CD1c-positive myeloid dendritic cell (primary cell): ENCODE measurements at regions not wholly inside any gene's neighbourhood (a gene's known extent, or its start where the extent isn't known, plus 50 kb on each side); places are given as distances from the start of the nearest gene placed in this dataset.
"Not testable (repeated sequence)": the region's sequence is repeated elsewhere in the genome, so short reads cannot be mapped to it uniquely, and the experiment has no call there.

Source experiments
- DNase-seq: peaks from one replicate; pipeline ENCODE4 v3.0.0-alpha.2; 2016; ENCODE audit errors: extremely low spot score

DNA sequence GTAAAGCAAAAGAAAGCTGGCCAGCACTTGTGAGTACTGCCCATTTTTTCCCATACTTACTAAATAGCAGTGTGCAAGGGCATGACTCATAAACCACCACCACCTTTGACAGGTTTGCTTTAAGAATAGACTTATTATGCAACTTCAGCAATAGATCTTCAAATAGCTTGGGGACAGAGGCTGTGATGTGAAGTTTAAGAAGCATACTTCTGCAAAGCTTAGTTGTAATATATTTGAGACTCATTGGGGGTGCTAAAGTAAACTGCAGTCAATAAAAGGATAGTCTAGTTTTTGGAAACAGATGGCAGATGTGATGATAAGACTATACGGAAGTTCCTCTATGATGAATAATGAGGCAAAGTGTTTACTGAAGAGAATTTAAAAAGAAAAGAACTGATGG, 210.0 kb downstream of the PLA2G4A start:
- DNase-seq, result no peak

DNA sequence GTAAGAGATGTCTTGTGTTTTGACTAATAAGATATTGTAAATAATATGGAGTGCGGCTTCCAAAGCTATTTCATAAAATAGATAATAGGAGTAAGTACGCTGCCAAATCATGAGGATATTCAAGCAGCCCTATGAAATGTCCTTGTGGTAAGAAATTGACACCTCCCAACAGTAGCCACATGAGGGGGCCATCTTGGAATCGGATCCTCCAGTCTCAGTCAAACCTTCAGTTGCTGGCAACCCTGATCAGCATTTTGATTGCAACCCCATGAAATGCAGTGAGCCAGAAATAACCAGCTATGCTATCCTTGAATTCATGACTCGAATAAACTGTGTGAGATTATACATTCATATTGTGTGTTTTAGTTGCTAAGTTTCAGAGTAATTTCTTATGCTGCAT, 212.4 kb downstream of the PLA2G4A start:
- no peak for DNase-seq

DNA sequence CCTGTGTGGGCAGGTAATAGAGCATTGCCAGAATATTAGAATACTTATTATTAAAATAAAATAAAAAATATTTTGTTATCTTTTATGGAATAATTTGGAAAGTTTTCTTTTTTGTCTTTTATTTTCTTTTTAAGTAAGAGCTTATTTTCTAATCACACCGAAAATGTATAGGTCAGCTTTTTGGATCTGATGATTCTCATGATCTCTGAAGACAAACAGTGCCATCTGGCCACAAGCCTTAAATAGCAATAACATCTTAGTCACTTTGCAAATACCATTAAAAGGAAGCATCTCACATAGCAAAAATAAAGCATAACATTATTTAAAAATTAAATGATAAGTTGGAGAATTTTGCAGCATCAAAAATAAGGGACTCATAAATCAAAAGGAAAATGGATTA, 213.8 kb downstream of the PLA2G4A start:
- DNase-seq, result no peak

DNA sequence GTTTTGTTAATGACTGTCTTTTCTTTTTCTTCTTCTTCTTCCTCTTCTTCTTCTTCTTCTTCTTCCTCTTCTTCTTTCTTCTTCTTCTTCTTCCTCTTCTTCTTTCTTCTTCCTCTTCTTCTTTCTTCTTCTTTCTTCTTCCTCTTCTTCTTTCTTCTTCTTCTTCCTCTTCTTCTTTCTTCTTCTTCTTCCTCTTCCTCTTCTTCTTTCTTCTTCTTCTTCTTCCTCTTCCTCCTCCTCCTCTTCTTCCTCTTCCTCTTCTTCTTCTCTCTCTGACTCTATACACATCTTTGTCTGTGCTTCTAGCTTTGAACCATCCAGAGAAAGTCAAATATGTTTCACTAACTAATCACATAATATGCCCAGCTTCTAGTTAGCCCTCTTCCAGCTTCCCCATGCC, 214.7 kb downstream of the PLA2G4A start:
- DNase-seq, result not testable (repeated sequence)

DNA sequence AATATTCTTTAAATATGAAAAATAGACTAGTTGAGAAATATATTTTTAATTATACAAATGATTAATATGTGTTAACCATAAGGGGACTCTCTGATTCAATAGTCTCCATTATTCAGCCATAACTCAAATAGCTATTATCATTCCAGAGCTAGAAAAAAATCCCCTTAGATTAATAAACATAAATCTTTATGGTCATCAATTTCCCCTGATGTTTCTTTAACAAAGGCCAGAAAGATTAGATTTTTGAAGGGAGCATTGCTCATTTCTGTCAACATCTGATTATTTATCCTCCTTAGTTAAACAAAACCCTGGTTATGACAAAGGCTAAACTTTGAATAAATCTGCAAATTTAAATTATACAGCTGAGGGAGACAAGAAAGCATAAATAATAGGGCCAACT, 215.7 kb downstream of the PLA2G4A start:
- DNase-seq, result no peak

DNA sequence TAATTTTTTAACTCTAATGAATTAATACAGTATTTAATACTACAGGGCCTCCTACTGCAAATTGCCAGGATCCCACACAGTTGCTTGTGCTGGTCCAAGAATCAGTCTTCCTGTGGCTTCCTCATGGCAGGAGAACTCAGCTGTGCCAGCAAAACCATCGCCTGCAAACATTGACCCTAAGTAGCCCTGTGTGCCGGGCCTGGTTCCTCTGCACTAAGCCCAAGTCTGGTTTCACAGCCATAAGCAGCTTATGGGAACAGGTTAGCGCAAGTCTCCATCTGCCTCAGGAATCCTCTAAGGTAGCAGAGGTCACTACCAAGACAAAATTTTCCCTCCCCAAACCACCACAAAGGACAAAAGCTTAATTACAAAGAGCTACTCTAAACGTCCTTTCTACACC, 216.6 kb downstream of the PLA2G4A start:
- DNase-seq, result no peak

DNA sequence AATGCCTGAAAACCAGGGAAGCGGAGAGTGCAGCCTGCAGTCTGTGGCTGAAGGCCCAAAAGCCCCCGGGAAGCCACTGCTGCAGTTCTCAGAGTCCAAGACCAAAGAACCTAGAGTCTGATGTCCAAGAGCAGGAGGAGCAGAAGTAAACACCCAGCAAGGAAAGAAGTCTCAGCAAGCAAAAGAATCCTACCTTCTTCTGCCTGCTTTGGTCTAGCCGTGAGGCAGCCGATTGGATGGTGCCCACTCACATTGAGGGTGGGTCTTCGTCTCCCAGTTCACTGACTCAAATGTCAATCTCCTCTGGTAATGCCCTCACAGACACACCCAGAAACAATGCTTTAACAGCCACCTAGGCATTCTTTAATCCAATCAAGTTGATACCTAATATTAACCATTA, 217.5 kb downstream of the PLA2G4A start:
- no peak for DNase-seq

DNA sequence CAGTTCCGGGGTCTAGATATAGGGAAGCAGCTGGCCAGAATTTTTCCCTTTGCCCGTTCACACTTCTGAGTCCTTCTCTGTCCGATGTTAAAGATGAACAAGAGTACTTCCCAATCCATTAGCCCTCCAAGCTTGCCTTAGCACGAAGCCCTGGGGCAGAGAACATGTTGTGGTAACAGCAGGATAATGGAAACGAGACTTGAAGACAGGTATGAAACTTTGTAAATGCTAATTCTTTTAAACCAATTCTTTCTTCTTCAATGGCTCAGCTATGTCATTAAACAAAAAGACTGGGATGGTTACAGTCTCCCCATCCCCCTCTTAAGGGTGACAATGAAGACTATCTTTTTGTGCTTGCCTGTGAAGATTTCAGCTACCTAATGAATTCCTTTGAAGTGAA, 218.5 kb downstream of the PLA2G4A start:
- DNase-seq, result no peak

DNA sequence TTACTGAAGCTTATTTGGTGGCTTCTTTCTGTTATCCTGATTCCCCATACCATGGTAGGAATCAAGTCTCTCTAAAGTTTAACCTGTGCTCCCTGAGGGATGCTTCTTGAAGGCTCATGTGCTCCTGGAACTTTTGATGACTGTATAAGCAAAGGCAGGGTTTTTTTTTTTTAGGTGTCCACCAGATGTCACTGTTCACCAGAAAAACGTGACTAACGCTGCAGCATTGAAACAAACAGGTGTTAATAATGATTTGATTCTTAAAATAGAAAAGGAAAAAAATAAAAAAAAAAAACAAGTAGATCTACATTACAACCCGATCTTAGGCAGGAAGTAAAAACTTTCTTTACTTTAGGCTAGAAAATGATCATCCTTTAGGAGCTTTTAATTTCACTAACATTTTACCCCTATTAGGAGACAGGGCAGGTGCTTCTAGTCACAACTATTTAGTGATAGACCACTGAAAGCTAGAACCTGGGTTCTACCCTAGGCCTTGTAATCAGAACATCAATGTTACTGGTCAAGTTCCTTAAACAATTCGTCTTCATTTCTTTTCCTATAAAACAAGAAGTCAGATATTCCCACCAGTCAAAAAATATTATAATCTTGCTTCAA, 223.0 kb downstream of the PLA2G4A start:
- DNase-seq, result peak; percentile 16

DNA sequence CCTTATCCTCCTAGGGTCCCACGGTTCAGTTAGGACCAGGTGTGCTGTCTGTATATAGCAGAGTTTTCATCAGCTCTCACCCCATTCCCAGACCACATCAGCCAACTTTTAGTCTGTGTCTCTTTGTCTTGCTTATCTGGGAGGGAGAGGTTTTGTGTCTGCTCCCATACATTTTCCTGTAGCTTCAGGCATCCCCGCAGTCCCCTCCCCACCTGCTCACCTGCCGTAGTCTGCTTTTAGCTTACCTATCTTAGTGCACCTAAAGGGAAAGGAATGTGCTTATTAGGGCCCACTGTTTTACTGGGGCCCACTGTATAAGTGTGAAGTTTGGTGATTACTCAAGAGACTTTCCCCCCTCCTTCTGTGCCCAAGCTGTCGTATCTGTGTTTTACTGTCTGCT, 225.1 kb downstream of the PLA2G4A start:
- DNase-seq, result no peak

DNA sequence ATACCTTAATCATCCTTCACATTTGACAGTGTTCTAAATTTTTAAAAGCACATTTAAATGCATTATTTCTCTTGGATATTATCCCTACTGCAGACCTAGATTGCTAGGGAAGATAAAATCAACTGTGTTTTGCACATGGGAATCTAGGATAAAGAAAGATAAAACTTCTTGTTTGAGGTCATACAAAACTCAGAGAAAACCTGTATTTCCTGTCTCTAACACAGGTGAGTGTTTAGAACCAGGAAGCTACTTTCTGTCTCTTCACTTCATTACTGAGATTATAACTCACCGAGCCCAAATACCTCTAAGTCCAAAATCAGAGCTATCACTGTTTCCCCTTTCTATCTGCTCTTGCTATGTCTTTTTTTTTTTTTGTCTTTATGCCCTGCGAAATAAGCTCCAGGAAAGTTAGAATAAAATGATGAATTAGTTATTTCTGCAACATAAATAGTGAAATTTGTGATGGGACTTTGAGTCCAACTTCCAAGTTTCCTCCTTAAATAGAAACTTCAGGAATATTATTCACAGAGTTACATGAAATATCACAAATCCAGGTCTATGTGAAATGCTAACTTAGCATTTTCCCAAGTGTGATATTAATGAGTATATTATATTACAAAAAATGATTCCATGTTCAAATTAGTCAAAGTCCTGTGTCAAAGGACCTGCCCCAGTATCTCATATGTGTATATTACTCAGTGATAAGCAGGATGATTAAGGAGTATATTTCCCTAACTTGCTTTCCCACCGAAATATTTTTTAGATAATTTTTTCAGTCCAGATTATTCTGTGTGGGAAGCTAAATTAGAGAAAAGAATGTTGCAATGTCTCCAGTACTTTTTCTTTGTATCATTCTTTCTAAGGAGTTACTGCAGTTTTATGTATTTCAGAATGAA, 226.4 kb downstream of the PLA2G4A start:
- no peak for DNase-seq

DNA sequence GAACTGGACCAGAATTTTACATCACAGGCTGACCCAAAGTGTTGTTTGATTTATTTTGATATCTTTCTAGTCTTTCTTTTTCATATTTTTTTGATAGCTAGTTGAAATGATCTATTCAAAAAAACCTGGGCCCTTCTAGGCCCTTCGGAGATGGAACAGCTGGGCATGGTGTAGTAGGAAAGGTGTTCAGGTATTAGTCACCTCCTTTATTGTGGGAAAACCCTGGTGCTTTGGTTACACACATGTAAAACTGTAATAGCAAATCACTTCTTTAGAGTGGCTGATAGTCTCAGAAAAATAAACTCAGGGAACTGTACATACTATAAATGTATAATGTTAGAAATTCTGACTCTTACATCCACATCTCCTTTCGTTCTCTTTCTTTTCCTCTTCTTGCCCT, 234.5 kb downstream of the PLA2G4A start:
- DNase-seq, result no peak

DNA sequence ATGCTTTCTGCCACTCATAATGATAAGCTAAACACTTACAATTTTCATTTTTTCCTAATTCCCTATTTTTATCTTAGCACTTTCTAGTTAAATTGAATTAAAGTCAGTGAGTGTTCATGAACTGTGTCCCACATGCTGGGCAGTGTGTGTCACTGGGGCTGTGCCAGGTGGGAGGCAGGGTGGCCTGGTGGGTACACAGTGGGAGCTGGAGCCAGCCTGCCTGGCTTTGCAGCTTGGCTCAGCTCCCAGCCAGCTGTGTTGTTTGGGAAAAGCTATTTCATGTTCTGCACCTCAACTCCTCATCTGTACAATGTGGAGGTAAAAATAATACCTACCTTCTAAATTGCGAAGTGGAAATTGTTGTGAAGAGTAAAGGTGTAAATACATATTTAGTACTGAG, 238.4 kb downstream of the PLA2G4A start:
- no peak for DNase-seq

DNA sequence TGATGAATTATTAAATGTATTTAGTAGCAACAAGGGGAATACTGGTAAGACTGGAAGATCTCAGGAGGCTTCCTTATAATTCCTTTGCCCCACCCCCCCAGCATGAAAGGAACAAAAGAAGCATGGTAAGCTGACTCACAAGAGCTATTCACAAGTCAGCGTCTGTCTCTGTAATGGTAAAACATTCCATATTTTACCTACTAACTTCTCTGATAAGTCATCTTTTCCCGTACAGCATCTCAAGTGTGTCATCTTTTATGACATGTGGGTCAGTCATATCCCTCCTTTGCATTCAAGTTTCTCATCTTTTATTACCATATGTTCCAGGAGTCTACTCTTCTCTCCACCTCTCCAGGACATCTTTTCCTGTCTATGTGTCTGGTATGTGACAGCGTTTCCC, 241.3 kb downstream of the PLA2G4A start:
- DNase-seq, result no peak

DNA sequence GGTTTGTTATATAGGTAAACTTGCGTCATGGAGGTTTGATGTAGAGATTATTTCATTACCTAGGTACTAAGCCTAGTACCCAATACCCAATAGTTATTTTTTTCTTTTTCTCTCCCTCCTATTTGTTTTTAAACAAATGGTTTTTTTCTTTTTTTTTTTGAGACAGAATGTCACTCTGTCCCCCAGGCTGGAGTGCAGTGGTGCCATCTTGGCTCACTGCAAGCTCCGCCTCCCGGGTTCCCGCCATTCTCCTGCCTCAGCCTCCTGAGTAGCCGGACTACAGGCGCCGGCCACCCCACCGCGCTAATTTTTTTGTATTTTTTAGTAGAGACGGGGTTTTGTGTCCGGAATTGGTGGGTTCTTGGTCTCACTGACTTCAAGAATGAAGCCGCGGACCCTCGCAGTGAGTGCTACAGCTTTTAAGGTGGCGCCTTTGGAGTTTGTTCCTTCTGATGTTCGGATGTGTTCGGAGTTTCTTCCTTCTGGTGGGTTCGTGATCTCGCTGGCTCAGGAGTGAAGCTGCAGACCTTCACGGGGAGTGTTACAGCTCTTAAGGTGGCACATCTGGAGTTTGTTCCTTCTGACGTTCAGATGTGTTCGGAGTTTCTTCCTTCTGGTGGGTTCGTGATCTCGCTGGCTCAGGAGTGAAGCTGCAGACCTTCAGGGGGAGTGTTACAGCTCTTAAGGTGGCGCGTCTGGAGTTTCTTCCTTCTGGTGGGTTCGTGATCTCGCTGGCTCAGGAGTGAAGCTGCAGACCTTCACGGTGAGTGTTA, 243.7 kb downstream of the PLA2G4A start:
- DNase-seq, result not testable (repeated sequence)

DNA sequence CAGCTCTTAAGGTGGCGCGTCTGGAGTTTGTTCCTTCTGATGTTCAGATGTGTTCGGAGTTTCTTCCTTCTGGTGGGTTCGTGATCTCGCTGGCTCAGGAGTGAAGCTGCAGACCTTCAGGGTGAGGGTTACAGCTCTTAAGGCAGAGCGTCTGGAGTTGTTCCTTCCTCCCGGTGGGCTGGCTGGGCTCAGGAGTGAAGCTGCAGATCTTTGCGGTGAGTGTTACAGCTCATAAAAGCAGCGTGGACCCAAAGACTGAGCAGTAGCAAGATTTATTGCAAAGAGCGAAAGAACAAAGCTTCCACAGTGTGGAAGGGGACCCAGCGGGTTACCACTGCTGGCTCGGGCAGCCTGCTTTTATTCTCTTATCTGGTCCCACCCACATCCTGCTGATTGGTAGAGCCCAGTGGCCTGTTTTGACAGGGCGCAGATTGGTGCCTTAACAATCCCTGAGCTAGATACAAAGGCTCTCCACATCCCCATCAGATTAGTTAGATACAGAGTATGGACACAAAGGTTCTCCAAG, 244.3 kb downstream of the PLA2G4A start:
- not testable (repeated sequence) for DNase-seq

DNA sequence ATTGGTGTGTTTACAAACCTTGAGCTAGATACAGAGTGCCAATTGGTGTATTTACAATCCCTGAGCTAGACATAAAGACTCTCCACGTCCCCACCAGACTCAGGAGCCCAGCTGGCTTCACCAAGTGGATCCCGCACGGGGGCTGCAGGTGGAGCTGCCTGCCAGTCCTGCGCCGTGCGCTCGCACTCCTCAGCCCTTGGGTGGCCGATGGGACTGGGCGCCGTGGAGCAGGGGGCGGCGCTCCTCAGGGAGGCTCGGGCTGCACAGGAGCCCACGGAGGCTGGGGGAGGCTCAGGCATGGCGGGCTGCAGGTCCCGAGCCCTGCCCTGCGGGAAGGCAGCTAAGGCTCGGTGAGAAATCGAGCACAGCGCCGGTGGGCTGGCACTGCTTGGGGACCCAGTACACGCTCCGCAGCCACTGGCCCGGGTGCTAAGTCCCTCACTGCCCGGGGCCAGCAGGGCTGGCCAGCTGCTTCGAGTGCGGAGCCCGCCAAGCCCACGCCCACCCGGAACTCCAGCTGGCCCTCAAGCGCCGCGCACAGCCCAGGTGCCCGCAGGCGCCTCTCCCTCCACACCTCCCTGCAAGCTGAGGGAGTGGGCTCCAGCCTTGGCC, 245.0 kb downstream of the PLA2G4A start:
- DNase-seq, result not testable (repeated sequence)

DNA sequence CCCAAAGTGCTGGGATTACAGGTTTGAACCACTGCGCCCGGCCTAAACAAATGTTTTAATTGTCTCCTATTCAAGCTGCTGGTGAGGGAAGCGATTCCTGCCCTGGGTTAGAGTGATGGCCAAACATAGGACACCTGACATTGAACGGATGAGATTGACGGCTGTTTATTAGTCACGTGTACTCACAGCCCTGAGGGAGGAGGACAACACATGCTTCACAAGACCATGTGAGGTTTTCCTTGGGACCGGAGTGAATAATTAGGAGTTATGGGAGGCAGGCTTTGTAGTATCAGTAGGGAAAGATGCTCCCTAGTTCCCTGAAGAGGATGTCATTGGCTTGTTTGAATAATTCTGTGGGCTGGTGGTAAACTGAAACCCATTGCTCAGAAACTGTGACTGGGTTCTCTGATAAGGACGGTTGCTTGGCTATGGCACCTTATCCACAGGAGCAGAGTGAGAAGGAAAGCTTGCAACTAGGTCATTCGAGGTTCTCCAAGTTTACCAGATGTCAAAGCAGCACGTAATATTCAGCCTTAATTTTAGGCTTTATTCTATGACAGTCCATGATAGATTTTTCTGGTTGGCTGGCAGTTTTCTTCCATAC, 245.8 kb downstream of the PLA2G4A start:
- DNase-seq, result no peak

DNA sequence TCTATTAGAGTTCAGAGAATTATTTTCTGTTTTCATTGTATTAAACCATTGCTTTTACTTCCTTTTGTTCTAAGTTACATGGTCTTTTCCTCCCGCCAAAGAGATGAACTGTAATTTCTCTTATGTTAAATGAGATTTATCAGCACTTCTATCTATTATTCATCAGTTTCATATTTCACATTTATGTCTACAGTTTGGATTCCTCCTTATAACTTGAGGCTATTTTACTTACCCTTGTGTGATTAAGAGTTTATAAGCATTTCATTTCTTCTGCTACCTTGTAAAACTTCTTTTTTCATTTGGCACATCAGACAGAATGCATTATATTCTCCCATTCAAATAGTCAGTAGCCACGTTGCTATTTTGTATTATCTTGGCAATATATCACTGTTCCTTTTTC, 248.2 kb downstream of the PLA2G4A start:
- DNase-seq, result no peak

DNA sequence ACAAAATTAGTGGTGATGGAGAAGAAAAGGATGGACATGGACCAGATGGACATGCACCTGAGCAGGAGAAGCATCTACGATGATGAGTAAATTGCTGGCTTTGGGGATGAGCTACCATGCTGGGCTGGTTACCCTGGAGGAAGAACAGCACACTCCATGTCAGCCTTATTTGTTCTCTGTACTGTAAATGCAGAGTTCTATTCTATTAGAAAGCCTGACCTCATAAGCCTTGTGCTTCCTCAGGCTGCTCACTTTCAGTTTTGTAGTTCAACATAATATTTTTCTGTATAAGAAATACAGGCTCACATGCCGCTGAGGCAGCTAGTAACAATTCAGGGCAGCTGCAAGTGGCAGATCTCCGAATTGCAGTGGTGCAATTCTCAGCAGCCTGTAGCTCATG, 249.6 kb downstream of the PLA2G4A start:
- DNase-seq, result no peak

DNA sequence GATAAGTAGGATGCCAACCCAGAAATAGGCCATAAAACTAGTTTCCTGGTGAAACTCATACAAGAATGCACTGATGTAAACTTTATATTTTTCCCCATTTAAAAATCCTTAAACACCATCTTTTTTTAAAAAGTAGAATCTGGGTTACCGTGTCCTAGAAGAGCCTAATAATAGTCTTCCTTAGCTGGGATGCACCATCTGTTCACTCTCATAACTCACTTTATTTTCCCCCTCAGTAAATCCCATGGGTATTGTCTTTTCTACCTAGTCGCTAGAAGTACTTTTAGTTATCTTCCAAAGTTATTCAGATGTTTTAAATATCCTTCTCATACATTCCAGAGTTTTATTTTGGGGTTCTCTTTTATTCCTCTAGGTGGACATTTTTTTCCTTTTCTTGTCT, 250.2 kb downstream of the PLA2G4A start:
- DNase-seq, result no peak

DNA sequence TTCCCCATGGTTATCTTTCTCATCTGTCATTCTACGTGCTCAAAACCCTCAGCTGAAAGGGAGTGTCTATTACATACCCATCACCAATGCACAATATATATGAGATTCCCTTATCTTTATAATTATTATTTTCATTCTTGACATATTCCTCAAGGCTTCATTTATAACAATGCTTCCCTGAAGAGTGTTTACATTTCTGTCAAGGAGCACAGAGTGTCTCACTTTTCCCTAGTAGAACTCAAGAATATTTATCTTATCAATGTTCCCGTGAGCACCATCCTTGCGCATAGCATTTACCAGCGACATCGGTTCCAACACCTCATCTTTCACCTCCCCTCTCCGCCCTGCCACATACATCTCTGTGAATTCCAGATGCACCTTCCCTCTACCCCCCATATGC, 250.6 kb downstream of the PLA2G4A start:
- no peak for DNase-seq
